ENCODE measurements at regions not wholly inside any gene's neighbourhood (a gene's known extent, or its start where the extent isn't known, plus 50 kb on each side); places are given as distances from the start of the nearest gene placed in this dataset.

DNA sequence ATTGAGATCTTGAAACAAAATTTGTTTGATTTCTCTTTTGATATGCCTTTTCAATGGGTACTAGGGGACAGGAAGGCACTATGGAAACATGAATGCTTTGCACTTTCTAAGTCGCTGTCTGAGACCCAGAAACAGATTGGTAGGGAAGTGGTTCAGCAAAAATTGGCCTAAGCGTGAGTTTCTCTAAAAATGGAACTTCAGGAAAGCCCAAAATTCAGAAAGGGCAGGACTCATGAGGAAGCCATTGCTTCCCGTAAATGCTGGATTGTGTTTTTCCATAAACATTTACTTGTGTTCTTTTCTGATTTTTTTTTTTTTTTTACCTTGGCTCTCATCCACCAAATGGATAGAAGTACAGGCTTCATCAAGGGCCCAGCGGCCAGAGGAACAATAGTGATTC lies 123.7 kb upstream of the ATP1B1 start:
- DNase-seq (ENCODE audit: low read depth): no peak
- TF ChIP-seq, protein P1, sequence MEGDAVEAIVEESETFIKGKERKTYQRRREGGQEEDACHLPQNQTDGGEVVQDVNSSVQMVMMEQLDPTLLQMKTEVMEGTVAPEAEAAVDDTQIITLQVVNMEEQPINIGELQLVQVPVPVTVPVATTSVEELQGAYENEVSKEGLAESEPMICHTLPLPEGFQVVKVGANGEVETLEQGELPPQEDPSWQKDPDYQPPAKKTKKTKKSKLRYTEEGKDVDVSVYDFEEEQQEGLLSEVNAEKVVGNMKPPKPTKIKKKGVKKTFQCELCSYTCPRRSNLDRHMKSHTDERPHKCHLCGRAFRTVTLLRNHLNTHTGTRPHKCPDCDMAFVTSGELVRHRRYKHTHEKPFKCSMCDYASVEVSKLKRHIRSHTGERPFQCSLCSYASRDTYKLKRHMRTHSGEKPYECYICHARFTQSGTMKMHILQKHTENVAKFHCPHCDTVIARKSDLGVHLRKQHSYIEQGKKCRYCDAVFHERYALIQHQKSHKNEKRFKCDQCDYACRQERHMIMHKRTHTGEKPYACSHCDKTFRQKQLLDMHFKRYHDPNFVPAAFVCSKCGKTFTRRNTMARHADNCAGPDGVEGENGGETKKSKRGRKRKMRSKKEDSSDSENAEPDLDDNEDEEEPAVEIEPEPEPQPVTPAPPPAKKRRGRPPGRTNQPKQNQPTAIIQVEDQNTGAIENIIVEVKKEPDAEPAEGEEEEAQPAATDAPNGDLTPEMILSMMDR (IDR thresholded peaks at IDR 0.05; ENCODE audit: low read length, missing control alignments): no peak
- H3K4me3 ChIP-seq (replicated peaks; ENCODE audit: low read depth, low read length): no peak overlapping the region

DNA sequence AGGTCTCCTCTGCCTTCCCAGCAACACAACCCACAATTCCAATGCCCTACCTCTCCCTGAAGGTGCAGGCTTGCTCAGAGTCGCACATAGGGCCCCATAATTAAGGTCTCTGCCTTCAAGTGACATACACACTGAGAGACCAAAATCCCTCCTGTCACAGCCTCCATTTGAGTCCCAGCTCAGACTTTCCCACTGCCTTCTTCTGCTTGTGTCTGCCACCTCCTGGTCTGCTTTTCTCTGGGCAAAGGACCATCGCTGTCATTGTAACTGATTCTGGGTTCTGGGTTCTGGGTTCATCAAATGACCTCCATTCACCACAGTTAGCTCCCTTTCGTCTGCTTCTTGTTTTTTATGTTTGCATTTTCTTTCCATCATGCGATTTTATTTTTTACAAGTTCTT lies 119.2 kb upstream of the ATP1B1 start:
- no peak for DNase-seq (ENCODE audit: low read depth)
- TF ChIP-seq, protein P1 (IDR thresholded peaks at IDR 0.05; ENCODE audit: low read length, missing control alignments): no peak
- H3K4me3 ChIP-seq (replicated peaks; ENCODE audit: low read depth, low read length): no peak overlapping the region

DNA sequence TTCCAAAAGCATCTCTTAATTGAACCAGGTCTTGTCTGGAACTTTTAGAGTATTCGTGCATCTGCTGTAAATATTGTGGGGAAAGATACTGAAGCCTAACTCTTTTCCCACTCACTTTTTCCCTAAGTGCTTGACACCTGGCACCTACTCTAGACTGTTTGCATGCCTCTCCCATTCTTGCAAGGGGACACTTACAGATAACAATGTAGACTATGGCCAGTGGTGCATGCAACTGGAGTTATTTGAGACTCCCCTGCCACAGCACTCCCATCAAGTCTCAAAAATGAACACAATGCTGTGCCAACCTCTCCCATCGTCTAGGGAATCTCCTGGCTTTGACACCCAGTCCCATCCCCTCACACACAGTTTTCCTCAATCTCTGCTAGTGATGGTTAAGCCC lies 118.6 kb upstream of the ATP1B1 start:
- TF ChIP-seq, protein P1 (IDR thresholded peaks at IDR 0.05; ENCODE audit: low read length, missing control alignments): no peak

DNA sequence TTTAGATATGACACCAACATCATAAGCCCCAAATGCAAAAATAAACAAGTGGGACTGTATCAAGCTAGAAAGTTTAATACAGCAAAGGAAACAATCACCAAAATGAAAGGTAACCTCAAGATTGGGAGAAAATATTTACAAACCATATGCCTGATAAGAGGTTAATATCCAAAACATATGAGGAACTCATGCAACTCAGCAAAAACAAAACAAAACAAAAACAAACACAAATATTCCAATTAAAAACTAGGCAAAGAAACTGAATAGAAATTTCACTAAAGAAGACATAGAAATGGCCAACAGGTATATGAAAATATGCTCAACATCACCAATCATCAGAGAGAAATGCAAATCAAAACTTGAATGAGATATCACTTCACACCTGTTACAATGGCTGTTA lies 116.5 kb upstream of the ATP1B1 start:
- TF ChIP-seq, protein P1 (IDR thresholded peaks at IDR 0.05; ENCODE audit: low read length, missing control alignments): no peak
- no peak overlapping the region for H3K4me3 ChIP-seq (replicated peaks; ENCODE audit: low read depth, low read length)
- no peak for DNase-seq (ENCODE audit: low read depth)

More for the DNA sequence above, 118.6 kb upstream of the ATP1B1 start:
- H3K4me3 ChIP-seq (replicated peaks; ENCODE audit: low read depth, low read length): no peak overlapping the region
- no peak for DNase-seq (ENCODE audit: low read depth)

DNA sequence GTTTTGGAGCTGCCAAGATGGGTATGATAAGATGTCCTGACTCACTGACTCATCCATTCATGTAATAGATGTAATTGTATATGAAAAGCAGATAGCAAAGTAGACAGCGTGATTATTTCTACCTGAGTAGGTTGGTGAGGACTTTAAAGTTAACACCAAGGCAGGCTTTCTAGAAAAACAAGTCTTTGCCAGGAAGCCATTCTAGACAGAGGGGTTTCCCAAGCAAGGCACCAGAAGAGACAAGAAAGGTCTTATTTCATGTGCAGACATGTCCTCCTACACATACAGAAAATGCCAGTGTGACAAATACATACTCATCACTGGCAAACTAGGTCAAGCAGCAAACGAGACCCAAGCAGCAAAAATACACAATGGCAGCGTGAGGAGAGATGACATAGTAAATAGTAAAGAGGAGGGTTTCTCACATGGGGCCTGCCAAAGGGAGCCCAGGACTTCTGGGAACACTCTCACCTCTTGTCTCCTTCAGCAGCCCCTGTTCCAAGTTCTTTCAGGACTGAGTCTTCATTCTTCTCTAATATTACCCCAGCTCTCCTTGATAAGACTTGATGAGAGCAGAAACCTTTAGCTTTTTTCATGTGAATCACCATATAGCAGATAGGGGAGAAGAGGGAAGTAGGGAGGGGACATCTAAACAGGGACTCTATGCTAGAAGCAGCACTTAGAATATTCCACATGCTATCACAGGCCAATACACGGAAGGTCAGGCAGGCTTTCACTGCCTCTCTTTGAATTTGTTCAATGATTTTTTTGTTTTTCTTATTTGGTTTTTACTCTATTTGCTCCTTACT lies 114.6 kb upstream of the ATP1B1 start:
- TF ChIP-seq, protein P1 (IDR thresholded peaks at IDR 0.05; ENCODE audit: low read length, missing control alignments): no peak
- H3K4me3 ChIP-seq (replicated peaks; ENCODE audit: low read depth, low read length): no peak overlapping the region
- DNase-seq (ENCODE audit: low read depth): no peak

DNA sequence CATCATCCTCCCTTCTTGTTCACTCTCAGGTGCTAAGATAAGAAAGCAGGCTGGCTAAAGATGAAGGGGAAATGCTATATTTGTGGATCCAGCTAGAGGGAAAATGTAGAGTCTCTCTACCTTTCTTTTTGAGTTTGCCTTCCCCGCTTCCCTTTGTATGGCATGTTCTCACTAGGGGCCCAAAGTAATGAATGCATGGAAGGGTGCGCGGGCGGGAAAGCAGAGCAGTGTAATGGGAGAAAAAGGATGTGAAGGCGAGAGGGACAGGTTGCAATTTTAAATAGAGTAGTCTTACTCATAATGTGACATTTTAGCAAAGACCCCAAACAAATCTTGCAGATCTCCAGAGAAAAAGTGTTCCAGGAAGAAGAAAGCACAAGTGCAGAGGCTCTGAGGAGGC lies 105.1 kb upstream of the ATP1B1 start:
- DNase-seq (ENCODE audit: low read depth): no peak
- H3K4me3 ChIP-seq (replicated peaks; ENCODE audit: low read depth, low read length): no peak overlapping the region
- TF ChIP-seq, protein P1 (IDR thresholded peaks at IDR 0.05; ENCODE audit: low read length, missing control alignments): no peak

Data from fibroblast of pulmonary artery (primary cell).